Ammon's horn (tissue), 1 donor: ENCODE measurements at regions not wholly inside any gene's neighbourhood (a gene's known extent, or its start where the extent isn't known, plus 50 kb on each side); places are given as distances from the start of the nearest gene placed in this dataset.
"Not testable (repeated sequence)": the region's sequence is repeated elsewhere in the genome, so short reads cannot be mapped to it uniquely, and the experiment has no call there.

Source experiments
- DNase-seq: peaks from one replicate; pipeline ENCODE4 v3.0.0-alpha.2; 2016; ENCODE audit warnings: low spot score

DNA sequence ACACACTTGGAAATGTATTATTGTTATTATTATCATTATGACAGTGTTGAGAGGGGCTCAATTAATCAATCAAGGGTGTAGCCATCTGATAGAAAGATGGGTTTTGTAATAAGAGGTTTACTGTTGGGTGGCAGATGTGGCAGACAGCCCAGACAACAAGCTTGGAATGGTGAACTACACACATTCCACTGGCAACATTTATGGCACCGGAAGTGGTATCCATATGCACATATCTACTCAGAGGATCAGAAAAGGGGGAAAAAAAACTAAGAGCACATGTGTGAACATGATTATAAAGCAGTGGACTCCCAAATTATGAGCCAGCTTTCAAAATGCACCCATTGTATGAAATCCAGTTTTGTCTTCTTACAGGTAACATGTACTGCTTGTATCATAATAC, 125.9 kb upstream of the ARX start:
- no peak for DNase-seq

DNA sequence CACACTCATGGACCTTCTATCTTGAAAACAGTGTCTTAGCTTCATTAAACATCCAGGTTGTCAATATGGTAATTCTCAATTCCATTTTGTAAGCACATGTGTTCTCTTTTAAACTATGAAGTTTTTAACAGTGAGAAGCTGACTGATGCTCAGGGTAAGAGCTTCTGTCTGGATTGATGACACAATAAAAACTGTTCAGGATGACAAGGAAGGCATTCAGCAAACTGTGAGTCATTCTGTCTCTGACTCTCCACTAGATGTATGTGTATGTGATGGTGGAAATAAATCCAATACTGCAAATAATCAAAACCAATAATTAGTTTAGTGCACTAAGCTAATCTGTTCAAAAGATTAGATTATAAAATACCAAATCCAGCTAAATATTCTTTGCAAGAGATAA, 115.3 kb upstream of the ARX start:
- DNase-seq: peak; percentile 2

DNA sequence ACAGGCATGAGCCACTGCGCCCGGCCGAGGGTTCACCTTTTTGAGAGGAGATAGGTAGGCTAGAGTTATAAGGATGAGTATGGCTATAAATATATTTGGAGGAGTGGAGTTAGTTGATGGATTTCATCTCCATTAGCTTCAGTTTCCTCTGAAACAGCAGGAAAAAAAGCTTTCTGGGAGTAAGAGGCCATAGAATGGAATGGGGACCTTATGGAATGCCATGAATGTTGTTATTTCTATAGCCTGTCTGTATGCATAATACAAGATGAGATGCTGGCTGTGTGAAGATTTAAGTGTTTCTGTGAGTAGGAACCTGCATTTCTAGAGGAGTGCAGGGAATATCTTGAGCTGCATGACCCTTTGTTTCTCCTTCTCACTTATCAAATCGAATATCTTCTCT, 114.9 kb upstream of the ARX start:
- no peak for DNase-seq

DNA sequence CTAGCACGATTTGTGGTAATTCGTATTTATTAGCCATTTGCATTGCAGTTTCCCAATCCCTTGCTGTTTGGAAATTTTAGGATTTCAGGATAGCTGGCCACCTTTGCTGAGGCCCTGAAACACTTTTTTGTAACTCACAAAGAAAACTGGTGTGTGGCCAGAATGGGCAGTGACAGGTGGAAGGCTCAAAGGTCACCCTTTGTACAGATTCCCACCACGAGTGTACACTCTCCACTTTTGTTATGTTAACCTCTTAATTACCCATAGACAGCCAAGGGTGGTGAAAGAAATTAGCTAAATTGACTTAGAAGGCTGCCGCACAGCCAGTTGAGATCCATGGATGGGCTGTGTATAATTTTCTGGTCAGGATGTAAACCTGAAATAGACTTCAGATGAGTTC, 109.7 kb upstream of the ARX start:
- DNase-seq: no peak

DNA sequence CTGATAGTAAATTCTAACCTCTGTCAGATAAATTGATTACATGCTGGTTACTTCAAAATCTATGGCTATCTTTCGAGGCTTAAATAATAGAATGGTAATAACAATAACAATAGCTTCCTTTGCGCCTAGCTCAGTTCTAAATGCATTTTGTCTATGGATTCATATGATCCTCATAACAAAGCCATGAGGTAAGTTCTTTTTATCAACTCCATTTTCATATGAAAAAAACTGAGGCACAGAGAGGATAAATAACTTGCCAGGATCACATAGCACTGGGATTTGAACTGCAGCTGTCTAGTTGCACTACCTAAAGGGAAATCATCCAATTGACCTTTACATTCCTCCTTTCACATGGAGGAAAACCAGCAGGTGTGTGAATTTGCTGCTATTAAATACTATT, 108.6 kb upstream of the ARX start:
- no peak for DNase-seq

DNA sequence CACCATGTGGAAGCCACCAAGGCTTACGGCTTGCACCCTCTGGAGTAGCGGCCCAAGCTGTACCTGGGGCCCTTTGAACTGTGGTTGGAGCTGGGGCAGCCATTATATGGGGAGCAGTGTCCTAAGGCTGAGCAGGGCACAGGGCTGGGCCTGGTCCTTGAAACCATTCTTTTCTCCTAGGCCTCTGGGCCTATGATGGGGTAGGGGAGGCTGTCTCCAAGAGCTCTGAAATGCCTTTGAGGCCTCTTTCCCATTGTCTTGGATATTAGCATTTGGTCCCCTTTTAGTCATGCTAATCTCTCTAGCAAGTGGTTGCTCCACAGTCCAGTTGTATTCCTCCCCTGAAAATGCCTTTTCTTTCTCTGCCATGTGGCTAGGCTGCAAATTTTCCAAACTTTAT, 96.4 kb upstream of the ARX start:
- no peak for DNase-seq

DNA sequence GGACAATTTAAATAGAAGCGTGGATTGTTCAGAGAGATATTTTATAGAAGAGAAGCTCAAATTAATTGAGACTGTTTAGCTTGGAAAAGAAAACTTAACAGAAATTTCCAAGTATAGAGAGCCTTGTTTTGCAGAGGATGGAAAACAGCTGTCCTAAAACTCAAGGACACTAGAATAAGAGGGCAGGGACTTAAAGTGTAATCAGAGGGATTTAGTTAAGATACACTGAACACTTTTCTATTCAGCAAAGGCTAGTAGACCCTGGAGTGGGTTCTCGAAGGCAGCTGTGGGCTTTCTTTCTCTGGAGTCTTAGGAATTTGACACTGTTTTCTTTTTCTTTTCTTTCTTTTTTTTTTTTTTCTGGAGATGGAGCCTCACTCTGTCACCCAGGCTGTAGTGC, 92.7 kb upstream of the ARX start:
- DNase-seq: no peak

DNA sequence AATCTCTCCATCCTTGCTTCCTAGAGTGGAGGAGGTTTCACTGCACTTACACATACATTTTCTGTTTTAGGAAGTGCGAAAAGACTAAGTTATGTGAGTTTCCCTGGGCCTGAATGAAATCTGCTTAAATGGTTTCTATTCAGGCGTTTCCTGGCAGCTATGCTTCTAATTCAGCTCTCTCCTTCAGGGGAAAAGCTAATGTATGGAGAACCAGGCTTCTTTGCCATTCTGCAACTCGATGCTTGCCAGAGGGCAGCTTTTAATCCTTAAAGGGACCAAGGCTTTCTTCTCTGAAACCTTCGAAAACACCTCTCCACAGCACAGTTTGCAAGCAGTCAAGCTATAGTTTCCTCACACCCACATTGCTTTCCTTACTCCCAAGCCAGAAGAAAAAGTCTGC, 89.5 kb upstream of the ARX start:
- no peak for DNase-seq

DNA sequence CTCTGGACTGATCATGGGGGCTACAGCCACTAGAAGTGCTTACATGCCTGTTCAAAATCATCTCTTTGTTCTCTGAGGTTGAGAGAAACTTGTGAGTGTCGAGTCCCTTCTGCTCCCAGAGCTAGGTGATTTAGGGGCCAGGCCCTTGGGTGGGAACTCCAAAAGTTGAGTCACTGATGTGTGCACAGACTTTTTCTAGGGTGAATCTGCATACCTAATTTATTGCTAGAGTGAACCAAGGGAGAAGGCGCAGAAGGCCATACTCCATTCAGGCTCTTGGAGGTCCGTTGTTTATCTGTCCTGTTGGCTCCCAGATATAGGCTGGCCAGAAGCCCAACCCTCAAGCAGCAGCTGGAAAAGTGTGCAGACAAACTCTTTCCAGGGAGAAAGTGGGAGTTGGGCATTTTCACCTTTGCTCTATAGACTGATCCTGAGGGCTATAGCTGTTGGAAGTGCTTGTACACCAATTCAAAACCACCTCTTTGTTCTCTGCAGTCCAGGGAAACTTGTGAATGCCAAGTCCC, 80.8 kb upstream of the ARX start:
- DNase-seq: no peak

DNA sequence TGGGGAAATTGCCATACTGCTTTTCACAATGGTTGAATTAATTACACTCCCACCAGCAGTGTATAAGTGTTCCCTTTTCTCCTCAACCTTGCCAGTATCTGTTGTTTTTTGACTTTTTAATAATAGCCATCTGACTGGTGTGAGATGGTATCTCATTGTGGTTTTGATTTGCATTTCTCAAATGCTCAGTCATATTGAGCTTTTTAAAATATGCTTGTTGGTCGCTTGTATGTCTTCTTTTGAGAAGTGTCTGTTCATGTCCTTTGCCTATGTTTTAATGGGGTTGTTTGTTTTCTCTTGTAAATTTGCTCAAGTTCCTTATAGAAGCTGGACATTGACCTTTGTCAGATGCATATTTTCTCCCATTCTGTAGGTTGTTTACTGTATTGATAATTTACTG, 75.4 kb upstream of the ARX start:
- DNase-seq: not testable (repeated sequence)

DNA sequence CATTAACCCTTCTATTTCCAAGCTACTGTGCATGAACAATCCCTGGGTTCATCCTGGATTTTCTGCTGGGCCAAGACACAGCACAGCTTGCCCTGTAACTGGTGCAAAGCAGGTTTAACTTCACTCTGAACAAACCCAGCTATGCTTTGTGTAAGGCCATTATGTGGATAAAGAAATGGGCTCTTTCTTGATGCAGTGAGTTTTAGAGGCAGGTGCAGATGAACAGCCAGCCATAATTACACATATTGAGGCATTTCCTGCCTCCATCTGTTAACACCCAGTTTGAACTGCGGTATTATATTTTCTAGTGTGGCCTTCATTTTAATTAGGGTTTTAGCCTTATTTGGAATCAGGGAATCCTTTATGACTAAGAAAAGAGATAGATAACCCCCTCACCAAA, 68.7 kb upstream of the ARX start:
- DNase-seq: no peak

DNA sequence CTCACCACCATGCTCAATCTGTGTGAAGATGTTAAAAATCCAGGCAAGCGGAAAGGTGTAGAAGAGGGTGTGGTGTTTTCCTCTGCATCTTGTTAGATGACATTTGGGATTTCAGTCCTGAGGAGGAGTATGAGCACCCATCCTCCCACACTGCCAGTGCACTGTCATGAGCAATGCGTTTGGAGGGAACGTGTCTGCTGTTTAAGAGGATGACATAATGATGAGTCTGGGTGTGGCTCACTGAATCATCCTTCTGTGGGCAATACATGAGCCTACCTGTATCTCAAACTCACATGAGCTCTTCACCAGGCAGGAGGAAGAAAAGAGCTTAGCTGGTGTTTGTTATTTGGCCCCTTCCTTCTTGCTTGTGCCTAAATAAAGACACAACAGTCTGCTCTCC, 67.9 kb upstream of the ARX start:
- DNase-seq: no peak

DNA sequence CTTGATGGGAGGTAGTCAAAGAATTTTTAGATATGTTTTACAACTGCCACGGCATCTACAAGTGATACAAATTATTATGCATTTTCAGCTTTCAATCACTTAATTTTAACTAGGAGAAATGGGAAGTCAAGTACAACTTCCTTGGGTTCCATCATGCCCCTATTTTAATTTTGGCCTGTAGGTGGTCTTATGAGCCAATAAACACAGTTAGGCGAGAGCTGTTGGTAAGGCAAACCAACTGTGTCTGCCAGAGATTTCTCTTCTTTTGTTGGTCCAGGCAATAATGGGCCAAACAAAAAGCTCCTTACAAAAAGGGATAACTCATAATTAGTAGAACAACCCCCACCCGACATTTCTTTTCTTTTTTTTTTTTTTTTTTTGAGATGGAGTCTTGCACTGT, 63.3 kb upstream of the ARX start:
- no peak for DNase-seq

DNA sequence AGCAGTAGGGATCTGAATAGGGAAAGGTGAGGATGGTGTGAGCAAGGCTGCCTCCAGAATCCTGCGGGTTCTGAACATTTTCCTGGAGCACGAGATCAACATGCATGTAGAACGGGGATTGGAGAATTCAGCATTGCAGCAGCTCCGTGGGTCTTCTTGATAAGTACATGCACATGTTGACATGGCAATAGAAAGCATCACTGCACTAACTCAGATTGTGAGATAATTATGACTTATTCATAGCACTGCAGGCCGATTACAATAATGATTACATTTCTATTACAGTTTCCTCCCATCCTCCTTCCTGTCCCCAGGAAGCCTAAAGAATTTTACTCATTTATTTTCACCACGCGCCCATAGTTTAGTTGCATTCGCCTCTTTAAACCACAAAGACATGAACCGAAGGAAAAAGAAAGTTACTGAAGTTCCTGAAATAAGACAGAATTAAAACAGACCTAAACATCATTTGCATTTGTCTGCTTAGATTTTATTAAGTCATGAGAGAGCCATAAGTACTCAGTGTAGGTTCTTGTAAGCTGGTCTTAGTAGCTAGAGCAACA, 61.3 kb upstream of the ARX start:
- DNase-seq: no peak

DNA sequence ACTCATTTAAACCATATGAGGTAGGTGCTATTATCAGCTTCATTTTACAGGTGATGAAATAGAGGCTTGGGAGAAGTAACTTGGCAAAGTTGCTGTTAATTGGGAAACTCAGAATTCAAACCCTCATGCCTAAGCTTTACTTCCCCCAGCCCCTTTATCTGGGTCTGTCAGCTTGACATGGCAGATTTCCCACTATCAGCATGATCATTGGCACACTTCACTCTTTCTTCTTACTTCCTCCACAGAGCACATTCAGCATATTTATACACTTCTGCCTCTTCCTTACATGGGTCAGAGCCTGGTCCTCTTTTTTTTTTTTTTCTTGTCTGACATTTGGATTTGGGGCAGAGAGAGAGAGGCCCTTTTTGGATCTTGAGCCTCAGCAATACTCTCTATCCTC, 56.5 kb upstream of the ARX start:
- no peak for DNase-seq

DNA sequence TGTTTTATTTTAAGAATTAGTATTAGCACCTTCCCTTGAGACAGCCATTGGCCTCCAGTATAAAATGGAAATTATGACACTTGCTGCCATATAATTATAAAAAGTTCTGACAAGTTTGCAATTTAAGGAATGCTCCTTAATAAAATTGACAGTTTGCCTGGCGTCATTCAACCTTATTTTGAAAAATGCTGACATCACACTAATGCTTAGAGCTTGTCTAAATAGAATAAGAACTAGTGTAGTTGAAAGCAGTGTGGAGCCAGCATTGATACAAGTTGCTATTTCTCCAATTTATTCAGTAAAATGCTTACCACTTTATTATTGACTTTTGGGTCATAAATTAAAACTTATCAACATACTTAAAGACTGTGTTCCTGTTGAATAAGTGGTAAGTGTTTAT, 54.3 kb upstream of the ARX start:
- no peak for DNase-seq

DNA sequence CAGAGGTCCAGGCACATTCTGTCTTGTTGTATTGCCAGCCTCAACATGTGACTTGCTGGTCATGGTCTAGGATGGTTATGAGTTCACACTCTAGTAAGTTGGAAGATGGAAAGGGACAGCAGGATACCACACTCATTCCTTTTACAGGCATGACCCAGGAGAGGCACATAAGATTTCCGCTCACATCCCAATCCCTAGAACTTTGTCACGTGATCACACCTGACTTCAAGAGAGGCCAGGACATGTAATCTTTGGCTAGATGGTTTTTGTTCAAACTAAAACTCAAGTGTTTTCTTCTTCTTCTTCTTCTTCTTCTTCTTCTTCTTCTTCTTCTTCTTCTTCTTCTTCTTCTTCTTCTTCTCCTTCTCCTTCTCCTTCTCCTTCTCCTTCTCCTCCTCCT, 53.4 kb upstream of the ARX start:
- DNase-seq: no peak

DNA sequence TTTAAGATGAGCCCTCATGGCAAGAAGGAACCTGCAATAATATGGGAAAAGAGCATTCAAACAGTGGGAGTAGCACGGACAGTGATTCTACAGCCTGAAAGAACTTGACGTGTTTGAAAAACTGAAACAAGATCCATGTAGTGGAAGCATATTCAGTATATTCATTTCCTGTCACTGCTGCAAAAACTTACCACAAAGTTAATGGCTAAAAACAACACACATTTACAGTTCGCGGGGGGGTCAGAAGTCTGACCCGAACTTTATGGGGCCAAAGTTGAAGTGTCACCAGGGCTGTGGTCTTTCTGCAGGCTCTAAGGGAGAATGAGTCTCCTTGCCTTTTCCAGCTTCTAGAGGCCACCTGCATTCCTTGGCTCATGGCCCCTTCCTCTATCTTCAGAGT, 52.6 kb upstream of the ARX start:
- no peak for DNase-seq

DNA sequence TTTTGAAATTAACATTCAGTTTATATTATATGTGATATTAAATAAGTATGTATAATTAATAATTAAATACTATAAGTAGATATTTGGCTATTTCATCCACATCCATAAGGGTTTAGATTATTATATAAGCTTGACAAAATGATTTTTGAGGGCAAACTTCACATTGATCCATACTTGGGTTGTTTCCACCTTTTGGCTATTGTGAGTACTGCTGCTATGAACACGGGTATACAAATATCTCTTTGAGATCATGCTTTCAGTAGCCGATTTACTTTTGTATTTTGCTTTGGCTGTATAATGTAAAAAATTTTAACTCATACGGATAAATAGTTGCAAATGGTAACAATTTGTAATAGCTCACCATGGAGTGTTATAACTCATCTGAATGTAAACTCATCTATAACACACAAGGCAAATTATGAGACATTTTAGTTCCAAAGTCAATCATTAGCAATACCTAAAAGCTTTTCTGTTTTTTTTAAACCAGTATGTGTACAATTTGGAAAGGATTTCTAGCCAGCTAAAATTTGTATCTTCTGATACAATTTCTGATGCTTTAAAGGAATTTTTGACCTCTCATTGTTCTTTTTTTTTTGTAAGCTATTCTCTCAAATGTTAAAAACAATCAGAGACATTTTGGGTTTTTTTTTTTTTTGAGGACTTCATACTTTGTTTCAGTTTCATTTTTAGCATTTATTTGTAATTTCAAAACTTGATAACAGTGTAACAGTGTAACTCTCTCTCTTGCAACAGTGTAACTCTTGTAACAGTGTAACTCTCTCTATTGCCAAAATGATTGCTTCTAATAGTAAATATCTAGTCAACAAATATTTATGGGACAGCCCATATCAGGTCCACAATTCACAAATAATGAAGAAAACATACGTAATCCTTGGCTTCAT, 51.8 kb upstream of the ARX start:
- no peak for DNase-seq

DNA sequence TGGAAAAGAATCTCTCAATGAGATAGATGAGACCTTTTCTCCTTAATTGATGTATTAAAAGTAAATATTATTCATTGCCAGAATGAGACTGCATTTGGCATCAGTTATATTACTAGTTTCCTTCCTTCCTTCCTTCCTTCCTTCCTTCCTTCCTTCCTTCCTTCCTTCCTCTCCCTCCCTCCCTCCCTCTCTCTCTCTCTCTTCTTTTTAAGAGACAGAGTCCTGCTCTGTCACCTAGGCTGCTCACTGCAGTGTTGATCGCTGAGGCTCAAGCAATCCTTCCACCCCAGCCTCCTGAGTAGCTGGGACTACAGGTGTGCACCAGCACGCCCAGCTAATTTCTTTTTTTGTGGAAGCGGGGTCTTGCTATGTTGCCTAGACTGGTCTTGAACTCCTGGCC, 50.4 kb upstream of the ARX start:
- no peak for DNase-seq
